ENCODE measurements at regions not wholly inside any gene's neighbourhood (a gene's known extent, or its start where the extent isn't known, plus 50 kb on each side); places are given as distances from the start of the nearest gene placed in this dataset.
A peak's percentile ranks its signal among the peaks of the same experiment; 100 is the strongest.
"Not testable (repeated sequence)": the region's sequence is repeated elsewhere in the genome, so short reads cannot be mapped to it uniquely, and the experiment has no call there.

DNA sequence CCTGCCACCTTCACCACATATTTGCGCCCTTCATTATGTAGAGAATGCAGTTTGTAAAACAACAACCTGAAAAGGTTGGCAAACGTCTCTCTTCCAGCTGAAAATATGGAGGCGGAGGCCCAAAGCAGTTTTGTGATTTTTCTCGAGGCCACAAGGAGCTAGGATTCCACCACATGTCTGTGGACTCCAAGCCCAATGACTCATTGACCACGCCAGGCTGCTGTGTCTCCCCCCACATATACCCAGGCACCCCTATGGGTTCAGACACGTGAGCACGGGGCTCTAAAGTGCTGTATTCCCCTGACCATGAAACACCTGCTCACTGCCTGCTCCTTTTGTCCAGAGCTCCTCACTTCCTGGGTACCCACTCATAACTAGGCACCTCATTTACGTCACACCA is 121.4 kb upstream of the CDH5 start:
- H3K4me3 ChIP-seq (ENCODE audit: control insufficient read depth, low read depth, low read length) = no peak overlapping the region
- TF ChIP-seq, protein P1, sequence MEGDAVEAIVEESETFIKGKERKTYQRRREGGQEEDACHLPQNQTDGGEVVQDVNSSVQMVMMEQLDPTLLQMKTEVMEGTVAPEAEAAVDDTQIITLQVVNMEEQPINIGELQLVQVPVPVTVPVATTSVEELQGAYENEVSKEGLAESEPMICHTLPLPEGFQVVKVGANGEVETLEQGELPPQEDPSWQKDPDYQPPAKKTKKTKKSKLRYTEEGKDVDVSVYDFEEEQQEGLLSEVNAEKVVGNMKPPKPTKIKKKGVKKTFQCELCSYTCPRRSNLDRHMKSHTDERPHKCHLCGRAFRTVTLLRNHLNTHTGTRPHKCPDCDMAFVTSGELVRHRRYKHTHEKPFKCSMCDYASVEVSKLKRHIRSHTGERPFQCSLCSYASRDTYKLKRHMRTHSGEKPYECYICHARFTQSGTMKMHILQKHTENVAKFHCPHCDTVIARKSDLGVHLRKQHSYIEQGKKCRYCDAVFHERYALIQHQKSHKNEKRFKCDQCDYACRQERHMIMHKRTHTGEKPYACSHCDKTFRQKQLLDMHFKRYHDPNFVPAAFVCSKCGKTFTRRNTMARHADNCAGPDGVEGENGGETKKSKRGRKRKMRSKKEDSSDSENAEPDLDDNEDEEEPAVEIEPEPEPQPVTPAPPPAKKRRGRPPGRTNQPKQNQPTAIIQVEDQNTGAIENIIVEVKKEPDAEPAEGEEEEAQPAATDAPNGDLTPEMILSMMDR (conservative IDR thresholded peaks at IDR 0.05; ENCODE audit: control insufficient read depth, insufficient read depth, low read depth, low read length) = no peak
- no peak for DNase-seq (ENCODE audit: low read depth)

DNA sequence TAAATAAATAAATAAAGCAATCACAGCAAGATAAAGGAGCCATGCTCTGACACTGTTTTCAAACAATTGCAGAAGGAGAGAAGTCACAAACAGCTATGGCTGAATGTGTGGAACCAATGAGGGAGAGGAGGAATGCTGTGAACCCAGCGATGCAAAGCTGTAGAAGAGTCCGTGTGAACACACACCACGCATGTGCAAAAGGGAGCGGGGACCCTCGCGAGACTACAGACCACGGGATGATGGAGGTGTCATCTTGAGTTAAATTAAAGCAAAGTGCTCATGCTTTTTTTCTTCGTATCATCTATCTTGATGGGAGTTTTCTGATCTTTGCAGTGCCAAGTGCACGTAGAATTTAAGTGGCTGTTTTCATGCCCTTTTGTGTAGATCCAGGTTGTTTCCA is 123.8 kb upstream of the CDH5 start:
- TF ChIP-seq, protein P1 (conservative IDR thresholded peaks at IDR 0.05; ENCODE audit: control insufficient read depth, insufficient read depth, low read depth, low read length) = no peak
- H3K4me3 ChIP-seq (ENCODE audit: control insufficient read depth, low read depth, low read length) = no peak overlapping the region
- DNase-seq (ENCODE audit: low read depth) = no peak

DNA sequence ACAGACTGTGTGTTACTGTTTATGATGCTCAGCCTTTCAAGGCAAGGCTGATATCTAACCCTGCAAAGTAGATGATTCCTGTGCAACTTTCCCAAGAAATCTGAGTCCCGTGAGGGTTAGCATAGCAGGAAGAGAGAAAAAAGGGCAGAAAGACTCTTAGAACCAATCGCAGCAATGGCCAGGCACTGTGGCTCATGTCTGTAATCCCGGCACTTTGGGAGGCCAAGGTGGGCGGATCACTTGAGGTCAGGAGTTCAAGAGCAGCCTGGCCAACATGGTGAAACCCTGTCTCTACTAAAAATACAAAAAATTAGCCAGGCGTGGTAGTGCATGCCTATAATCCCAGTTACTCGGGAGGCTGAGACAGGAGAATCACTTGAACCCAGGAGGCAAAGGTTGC is 124.3 kb upstream of the CDH5 start:
- peak; percentile 20 for DNase-seq (ENCODE audit: low read depth)
- not testable (repeated sequence) for H3K4me3 ChIP-seq (ENCODE audit: control insufficient read depth, low read depth, low read length)

DNA sequence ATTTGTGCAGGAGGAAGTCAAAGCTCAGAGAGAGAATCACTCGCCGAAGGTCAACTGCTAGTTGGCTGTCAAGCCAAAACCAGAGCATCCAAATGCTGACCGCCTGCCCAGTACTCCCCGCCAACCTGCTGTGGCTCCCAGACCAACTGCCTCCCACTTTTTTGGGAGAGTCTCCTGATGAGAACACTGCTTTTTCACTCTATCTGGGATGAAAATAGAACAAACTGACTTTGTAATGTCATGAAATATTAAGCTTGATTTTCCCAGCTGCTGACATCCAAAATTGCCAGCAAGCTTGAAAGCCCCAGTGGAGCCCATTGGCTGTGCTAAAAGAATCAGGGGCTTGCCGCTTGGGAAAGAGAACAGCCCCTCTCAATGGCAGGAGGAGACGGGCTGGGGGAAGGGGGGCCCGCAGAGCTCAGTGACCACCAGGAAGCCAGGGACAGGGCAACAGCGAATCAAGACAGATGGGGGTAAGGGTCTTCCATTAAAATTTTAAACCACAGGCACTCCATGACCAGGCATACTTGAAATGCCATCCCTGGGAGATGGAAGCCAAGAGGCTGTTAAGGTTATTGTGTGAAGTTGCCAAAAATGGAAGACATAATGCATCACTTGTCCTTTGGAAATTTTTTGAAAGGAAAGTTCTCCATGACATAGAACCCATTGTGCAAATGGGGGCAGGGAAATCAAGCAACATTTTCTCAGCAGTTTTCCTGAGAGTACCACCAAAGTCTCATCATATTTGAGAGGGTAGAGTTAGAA is 125.7 kb upstream of the CDH5 start:
- TF ChIP-seq, protein P1 (conservative IDR thresholded peaks at IDR 0.05; ENCODE audit: control insufficient read depth, insufficient read depth, low read depth, low read length) = no peak
- DNase-seq (ENCODE audit: low read depth) = no peak

DNA sequence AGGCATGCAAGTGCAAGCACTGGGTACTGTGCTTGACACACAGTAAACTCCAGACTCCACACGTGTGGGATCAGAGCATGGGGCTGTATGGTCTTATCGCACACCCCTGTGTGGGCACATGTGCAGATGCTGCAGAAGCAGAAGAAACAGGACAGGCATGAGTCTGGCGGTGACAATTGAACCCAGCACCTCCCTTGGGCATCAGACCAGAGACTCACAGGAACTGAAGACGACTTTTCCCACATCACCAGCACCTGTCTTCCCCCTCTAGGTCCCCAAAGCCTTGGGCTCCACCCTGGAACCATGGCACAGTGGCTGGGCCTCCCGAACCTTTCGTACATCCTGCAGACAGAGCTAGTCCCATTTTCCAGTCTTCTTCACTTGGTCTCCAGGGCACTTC is 126.4 kb upstream of the CDH5 start:
- no peak for DNase-seq (ENCODE audit: low read depth)
- TF ChIP-seq, protein P1 (conservative IDR thresholded peaks at IDR 0.05; ENCODE audit: control insufficient read depth, insufficient read depth, low read depth, low read length) = no peak
- no peak overlapping the region for H3K4me3 ChIP-seq (ENCODE audit: control insufficient read depth, low read depth, low read length)

More for the DNA sequence above, 125.7 kb upstream of the CDH5 start:
- H3K4me3 ChIP-seq (ENCODE audit: control insufficient read depth, low read depth, low read length) = no peak overlapping the region

DNA sequence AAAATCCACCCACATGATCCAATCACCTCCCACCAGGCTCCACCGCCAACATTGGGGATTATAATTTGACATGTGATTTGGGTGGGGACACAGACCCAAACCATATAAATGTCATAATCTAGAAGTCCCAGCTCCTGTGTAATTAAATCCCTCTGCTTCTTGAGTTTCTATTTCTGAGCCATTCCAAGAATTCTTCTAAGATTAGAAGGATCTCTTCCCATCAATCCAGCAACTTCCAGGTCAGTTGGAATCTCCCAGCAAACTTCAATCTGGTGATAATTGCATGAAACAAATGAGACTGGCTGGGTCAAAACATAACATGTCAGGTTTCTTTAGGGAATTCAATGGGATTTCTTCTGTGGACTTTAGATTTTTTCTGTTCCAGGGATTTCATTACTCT is 127.8 kb upstream of the CDH5 start:
- no peak for DNase-seq (ENCODE audit: low read depth)
- H3K4me3 ChIP-seq (ENCODE audit: control insufficient read depth, low read depth, low read length) = no peak overlapping the region
- TF ChIP-seq, protein P1 (conservative IDR thresholded peaks at IDR 0.05; ENCODE audit: control insufficient read depth, insufficient read depth, low read depth, low read length) = no peak

DNA sequence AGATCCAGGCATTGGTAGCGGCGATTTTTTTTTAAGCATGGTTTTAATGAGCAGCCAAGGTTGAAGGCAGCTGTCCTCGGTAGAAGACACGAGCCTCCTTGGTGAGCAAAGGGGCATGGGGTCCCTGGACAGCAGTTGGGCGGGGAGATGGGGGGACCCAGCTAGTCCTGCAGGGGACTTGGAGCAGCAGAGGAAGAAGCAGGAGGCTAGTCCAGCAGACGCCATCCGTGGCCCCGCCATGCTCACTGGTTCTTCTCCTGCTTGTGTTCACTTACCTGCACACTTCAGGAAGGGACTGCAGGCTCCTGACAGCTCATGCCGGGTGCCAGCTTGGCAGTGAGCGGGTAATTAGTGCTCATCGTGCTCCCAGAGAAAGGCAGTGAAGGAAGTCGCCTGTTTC is 130.2 kb upstream of the CDH5 start:
- DNase-seq (ENCODE audit: low read depth) = no peak
- H3K4me3 ChIP-seq (ENCODE audit: control insufficient read depth, low read depth, low read length) = no peak overlapping the region
- TF ChIP-seq, protein P1 (conservative IDR thresholded peaks at IDR 0.05; ENCODE audit: control insufficient read depth, insufficient read depth, low read depth, low read length) = no peak

Data from fibroblast of mammary gland (primary cell).